H9 (cell line): ENCODE measurements at regions not wholly inside any gene's neighbourhood (a gene's known extent, or its start where the extent isn't known, plus 50 kb on each side); places are given as distances from the start of the nearest gene placed in this dataset.

Experiments
- DNase-seq: peaks from one replicate; pipeline ENCODE4 v3.0.0-alpha.2; 2017
- H2AFZ ChIP-seq: one replicate; pipeline ENCODE4 v1.6.1; 2013; ENCODE audit warnings: mild to moderate bottlenecking, low read length, control low read depth, moderate library complexity
- H2AK5ac ChIP-seq: 2 replicates; pipeline ENCODE4 v1.6.1; 2013; ENCODE audit warnings: low read length, control low read depth, mixed read lengths; ENCODE audit not compliant: insufficient read length
- H2BK120ac ChIP-seq: one replicate; pipeline ENCODE4 v1.6.1; 2013; ENCODE audit warnings: low read depth, mild to moderate bottlenecking, low read length, control low read depth, inconsistent platforms; ENCODE audit not compliant: poor library complexity, severe bottlenecking
- H2BK12ac ChIP-seq: 2 replicates; pipeline ENCODE4 v1.6.1; 2013; ENCODE audit warnings: low read length, control low read depth, mixed read lengths, low read depth; ENCODE audit not compliant: insufficient read length
- H2BK15ac ChIP-seq: 2 replicates; pipeline ENCODE4 v1.6.1; 2013; ENCODE audit warnings: low read depth, low read length, control low read depth
- H2BK20ac ChIP-seq: one replicate; pipeline ENCODE4 v1.6.1; 2013; ENCODE audit warnings: low read depth, mild to moderate bottlenecking, low read length, control low read depth, inconsistent platforms; ENCODE audit not compliant: poor library complexity, severe bottlenecking
- H2BK5ac ChIP-seq: 2 replicates; pipeline ENCODE4 v1.6.1; 2013; ENCODE audit warnings: low read length, control low read depth, mixed read lengths; ENCODE audit not compliant: insufficient read length
- H3K14ac ChIP-seq: 2 replicates; pipeline ENCODE4 v1.6.1; 2013; ENCODE audit warnings: low read length, control low read depth; ENCODE audit not compliant: insufficient read depth
- H3K18ac ChIP-seq: 2 replicates; pipeline ENCODE4 v1.6.1; 2013; ENCODE audit warnings: low read depth, mild to moderate bottlenecking, mixed read lengths, low read length, control low read depth; ENCODE audit not compliant: insufficient read length
- H3K23ac ChIP-seq: 2 replicates; pipeline ENCODE4 v1.6.1; 2013; ENCODE audit warnings: low read length, control low read depth, mixed read lengths, low read depth; ENCODE audit not compliant: insufficient read length
- H3K23me2 ChIP-seq: 2 replicates; pipeline ENCODE4 v1.6.1; 2013; ENCODE audit warnings: low read depth, mild to moderate bottlenecking, mixed read lengths, low read length, control low read depth; ENCODE audit not compliant: insufficient read length, poor library complexity, severe bottlenecking
- H3K27ac ChIP-seq: 2 replicates; pipeline ENCODE4 v1.5.1; 2013; ENCODE audit warnings: low read length, control low read depth, mixed read lengths, low read depth; ENCODE audit not compliant: insufficient read length
- H3K27me3 ChIP-seq: 2 replicates; pipeline ENCODE4 v1.6.1; 2013; ENCODE audit warnings: low read length, control low read depth, inconsistent platforms; ENCODE audit not compliant: insufficient read depth
- H3K4ac ChIP-seq: 2 replicates; pipeline ENCODE4 v1.6.1; 2013; ENCODE audit warnings: low read depth, mild to moderate bottlenecking, control low read depth, inconsistent platforms, low read length, moderate library complexity
- H3K4me1 ChIP-seq: 2 replicates; pipeline ENCODE4 v1.6.1; 2013; ENCODE audit warnings: low read length, control low read depth, inconsistent platforms; ENCODE audit not compliant: insufficient read depth
- H3K4me2 ChIP-seq: 2 replicates; pipeline ENCODE4 v1.6.1; 2013; ENCODE audit warnings: low read length, control low read depth, mixed read lengths; ENCODE audit not compliant: insufficient read length, insufficient read depth
- H3K56ac ChIP-seq: 2 replicates; pipeline ENCODE4 v1.6.1; 2013; ENCODE audit warnings: low read depth, mild to moderate bottlenecking, mixed read lengths, low read length, control low read depth; ENCODE audit not compliant: insufficient read length
- H3K79me1 ChIP-seq: 2 replicates; pipeline ENCODE4 v1.6.1; 2013; ENCODE audit warnings: low read depth, mild to moderate bottlenecking, moderate library complexity, low read length, control low read depth, inconsistent platforms; ENCODE audit not compliant: insufficient read depth, poor library complexity, severe bottlenecking
- H3K79me2 ChIP-seq: 2 replicates; pipeline ENCODE4 v1.6.1; 2013; ENCODE audit warnings: low read length, control low read depth, inconsistent platforms; ENCODE audit not compliant: insufficient read depth
- H3K9ac ChIP-seq: 2 replicates; pipeline ENCODE4 v1.6.1; 2013; ENCODE audit warnings: low read length, control low read depth, mixed read lengths; ENCODE audit not compliant: insufficient read length; ENCODE audit errors: extremely low read depth
- H3K9me3 ChIP-seq: one replicate; pipeline ENCODE4 v1.6.1; 2013; ENCODE audit warnings: low read depth, low read length, inconsistent platforms; ENCODE audit not compliant: control insufficient read depth
- H3T11ph ChIP-seq: one replicate; pipeline ENCODE4 v1.6.1; 2013; ENCODE audit warnings: mild to moderate bottlenecking, low read length, control low read depth, inconsistent platforms
- H4K20me1 ChIP-seq: one replicate; pipeline ENCODE4 v1.6.1; 2013; ENCODE audit not compliant: control insufficient read depth, insufficient read length, insufficient read depth
- H4K5ac ChIP-seq: 2 replicates; pipeline ENCODE4 v1.6.1; 2013; ENCODE audit warnings: low read depth, mild to moderate bottlenecking, mixed read lengths, low read length, control low read depth; ENCODE audit not compliant: insufficient read length
- H4K8ac ChIP-seq: replicated peaks from 2 replicates; pipeline ENCODE4 v1.6.1; 2013; ENCODE audit warnings: low read length, control low read depth, mixed read lengths, low read depth; ENCODE audit not compliant: insufficient read length
- H4K91ac ChIP-seq: 2 replicates; pipeline ENCODE4 v1.6.1; 2013; ENCODE audit warnings: low read depth, mild to moderate bottlenecking, moderate library complexity, mixed read lengths, low read length, control low read depth; ENCODE audit not compliant: insufficient read length
- H3K27ac Mint-ChIP-seq, 3 experiments: 2 replicates in 2 of 3; 3 replicates in 1 of 3; pipeline ENCODE4 v1.8.0; 2020 to 2021; ENCODE audit warnings: mixed read lengths in 3 of 3, mild to moderate bottlenecking in 1 of 3, moderate library complexity in 1 of 3
- H3K27me3 Mint-ChIP-seq: 2 replicates; pipeline ENCODE4 v1.8.0; 2021; ENCODE audit warnings: low read depth, mild to moderate bottlenecking, moderate library complexity, mixed read lengths
- H3K36me3 Mint-ChIP-seq, 3 experiments: 2 replicates in 2 of 3; 3 replicates in 1 of 3; pipeline ENCODE4 v1.8.0; 2020 to 2021; ENCODE audit warnings: low read depth in 3 of 3, mixed read lengths in 3 of 3; ENCODE audit not compliant: insufficient read depth in 1 of 3
- H3K4me1 Mint-ChIP-seq, 2 experiments: 2 replicates each; pipeline ENCODE4 v1.8.0; 2020; ENCODE audit warnings: mixed read lengths in 2 of 2
- H3K4me3 Mint-ChIP-seq, 2 experiments: 2 replicates in 1 of 2; 3 replicates in 1 of 2; pipeline ENCODE4 v1.8.0; 2020 to 2021; ENCODE audit warnings: mild to moderate bottlenecking in 2 of 2, mixed read lengths in 2 of 2, moderate library complexity in 1 of 2
- H3K9me3 Mint-ChIP-seq, 2 experiments: 2 replicates in 1 of 2; 3 replicates in 1 of 2; pipeline ENCODE4 v1.8.0; 2020; ENCODE audit warnings: mild to moderate bottlenecking in 2 of 2, mixed read lengths in 2 of 2, moderate library complexity in 1 of 2
- WGBS: extraction: QIAGEN DNeasy Blood & Tissue Kit; methylation state at CpG from one replicate; pipeline ENCODE4 v1.1.7; 2013; ENCODE audit warnings: missing lambda C conversion rate, low lambda C conversion rate, mixed read lengths; ENCODE audit not compliant: insufficient read length; ENCODE audit errors: extremely low coverage; 5-methylcytosine and 5-hydroxymethylcytosine counted together
- TF ChIP-seq, protein P1 (sequence below): fragments of 200-600 bp; sonication (generic); conservative IDR thresholded peaks from 3 replicates; pipeline ENCODE4 v1.8.0; 2021; ENCODE audit warnings: antibody characterized with exemption, mild to moderate bottlenecking

- no peaks in the 10 kb centered on the region for H4K20me1 ChIP-seq
- H3K27ac ChIP-seq, result no peak overlapping the region
- no peak overlapping the region for H2BK15ac ChIP-seq
- no peaks in the 10 kb centered on the region for H3K4me1 Mint-ChIP-seq
- no peak overlapping the region for H3K14ac ChIP-seq
- H2BK12ac ChIP-seq, result no peak overlapping the region
- H4K91ac ChIP-seq, result no peak overlapping the region
- H3K36me3 Mint-ChIP-seq, result no peaks in the 10 kb centered on the region; a peak in 1 of 7 replicates
- no peak overlapping the region for H3K23ac ChIP-seq
- no peak overlapping the region for H2BK20ac ChIP-seq
- H3K27me3 Mint-ChIP-seq, result no peaks in the 10 kb centered on the region
- H3K79me1 ChIP-seq, result no peaks in the 10 kb centered on the region
- peaks cover 0 to 2% of the 10 kb centered on the region in 2 experiments; a peak in 1 of 5 replicates for H3K9me3 Mint-ChIP-seq
- no peak overlapping the region for H2AFZ ChIP-seq
- H3K4me1 ChIP-seq, result no peaks in the 10 kb centered on the region
- H3K9me3 ChIP-seq, result no peaks in the 10 kb centered on the region
- no peak overlapping the region for H3T11ph ChIP-seq
- no peak overlapping the region for H2AK5ac ChIP-seq
- TF ChIP-seq, protein P1, sequence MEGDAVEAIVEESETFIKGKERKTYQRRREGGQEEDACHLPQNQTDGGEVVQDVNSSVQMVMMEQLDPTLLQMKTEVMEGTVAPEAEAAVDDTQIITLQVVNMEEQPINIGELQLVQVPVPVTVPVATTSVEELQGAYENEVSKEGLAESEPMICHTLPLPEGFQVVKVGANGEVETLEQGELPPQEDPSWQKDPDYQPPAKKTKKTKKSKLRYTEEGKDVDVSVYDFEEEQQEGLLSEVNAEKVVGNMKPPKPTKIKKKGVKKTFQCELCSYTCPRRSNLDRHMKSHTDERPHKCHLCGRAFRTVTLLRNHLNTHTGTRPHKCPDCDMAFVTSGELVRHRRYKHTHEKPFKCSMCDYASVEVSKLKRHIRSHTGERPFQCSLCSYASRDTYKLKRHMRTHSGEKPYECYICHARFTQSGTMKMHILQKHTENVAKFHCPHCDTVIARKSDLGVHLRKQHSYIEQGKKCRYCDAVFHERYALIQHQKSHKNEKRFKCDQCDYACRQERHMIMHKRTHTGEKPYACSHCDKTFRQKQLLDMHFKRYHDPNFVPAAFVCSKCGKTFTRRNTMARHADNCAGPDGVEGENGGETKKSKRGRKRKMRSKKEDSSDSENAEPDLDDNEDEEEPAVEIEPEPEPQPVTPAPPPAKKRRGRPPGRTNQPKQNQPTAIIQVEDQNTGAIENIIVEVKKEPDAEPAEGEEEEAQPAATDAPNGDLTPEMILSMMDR, result no peak
- H3K18ac ChIP-seq, result no peak overlapping the region
- H3K4me2 ChIP-seq, result no peak overlapping the region
- WGBS, result no CpG with 5 or more reads among the region's 2 CpGs
- no peak overlapping the region for H3K4me3 Mint-ChIP-seq
- H3K79me2 ChIP-seq, result no peaks in the 10 kb centered on the region
- H3K27me3 ChIP-seq, result no peaks in the 10 kb centered on the region
- no peak overlapping the region for H2BK120ac ChIP-seq
- H3K9ac ChIP-seq, result no peak overlapping the region
- no peak overlapping the region for H4K5ac ChIP-seq
- no peaks in the 10 kb centered on the region for H3K23me2 ChIP-seq
- H3K56ac ChIP-seq, result no peak overlapping the region
- H3K4ac ChIP-seq, result no peak overlapping the region
- no peak overlapping the region for H3K27ac Mint-ChIP-seq
- H2BK5ac ChIP-seq, result no peak overlapping the region
- no peak overlapping the region for H4K8ac ChIP-seq
- DNase-seq, result no peak
These were observed 931.7 kb upstream of the CELF4 start for GRCh38 chr18:38497266-38497665.
